PC-9 (cell line): ENCODE measurements at regions not wholly inside any gene's neighbourhood (a gene's known extent, or its start where the extent isn't known, plus 50 kb on each side); places are given as distances from the start of the nearest gene placed in this dataset.

Experiments
- BruUV-seq: library from RNA; stranded (reverse); fragments of 400-500 nt; replicated peaks from 2 replicates; lab custom pipeline; 2021; lab: Mats Ljungman, UMichigan
- CTCF ChIA-PET: fragments of 300-600 bp; sonication (Branson Sonifier 250); formaldehyde crosslinking; loops from one replicate; lab custom pipeline; 2022; ENCODE audit warnings: antibody characterized with exemption; lab: Charles Lee
- POLR2A ChIA-PET: fragments of 300-600 bp; sonication (Branson Sonifier 250); formaldehyde crosslinking; loops from one replicate; lab custom pipeline; 2022; ENCODE audit warnings: antibody characterized with exemption; ENCODE audit not compliant: unreplicated experiment; lab: Charles Lee
- DNase-seq, 2 experiments: peaks; one replicate each; pipeline versions ENCODE4 v3.0.0 to v3.0.0-alpha.2; 2015 to 2022; ENCODE audit warnings: mixed read lengths in 1 of 2
- H2AFZ ChIP-seq: fragments of 200-600 bp; sonication (generic); 2 replicates; pipeline ENCODE4 v1.8.1; 2017; ENCODE audit warnings: antibody characterized with exemption
- H3F3A ChIP-seq: fragments of 200-600 bp; sonication (generic); 2 replicates; pipeline ENCODE4 v1.8.1; 2017; ENCODE audit warnings: antibody characterized with exemption, mild to moderate bottlenecking, low read depth; ENCODE audit not compliant: insufficient read depth
- H3K27ac ChIP-seq: fragments of 200-600 bp; sonication (generic); 2 replicates; pipeline ENCODE4 v1.6.1; 2016; ENCODE audit warnings: mixed run types
- H3K27me3 ChIP-seq: fragments of 200-600 bp; sonication (generic); 2 replicates; pipeline ENCODE4 v1.6.1; 2016; ENCODE audit warnings: low read depth, mixed run types; ENCODE audit not compliant: insufficient read depth
- H3K36me3 ChIP-seq: fragments of 200-600 bp; sonication (generic); 2 replicates; pipeline ENCODE4 v1.6.1; 2016; ENCODE audit warnings: low read depth, mixed run types
- H3K4me1 ChIP-seq: fragments of 200-600 bp; sonication (generic); replicated peaks from 2 replicates; pipeline ENCODE4 v1.6.1; 2016; ENCODE audit warnings: mixed run types; ENCODE audit not compliant: insufficient read depth
- H3K4me2 ChIP-seq: fragments of 200-600 bp; sonication (generic); 2 replicates; pipeline ENCODE4 v1.6.1; 2017; ENCODE audit warnings: mixed run types
- H3K4me3 ChIP-seq: fragments of 200-600 bp; sonication (generic); 2 replicates; pipeline ENCODE4 v1.6.1; 2016; ENCODE audit warnings: mixed run types
- H3K79me2 ChIP-seq: fragments of 200-600 bp; sonication (generic); 2 replicates; pipeline ENCODE4 v1.6.1; 2017; ENCODE audit warnings: low read depth, mixed run types
- H3K9me2 ChIP-seq: fragments of 200-600 bp; sonication (generic); 2 replicates; pipeline ENCODE4 v1.8.1; 2017; ENCODE audit warnings: mild to moderate bottlenecking; ENCODE audit not compliant: insufficient read depth
- H3K9me3 ChIP-seq: fragments of 200-600 bp; sonication (generic); 2 replicates; pipeline ENCODE4 v1.8.1; 2016; ENCODE audit warnings: low read depth; ENCODE audit not compliant: insufficient read depth
- H4K20me1 ChIP-seq: fragments of 200-600 bp; sonication (generic); 2 replicates; pipeline ENCODE4 v1.8.1; 2017; ENCODE audit not compliant: insufficient read depth
- EZH2 ChIP-seq: fragments of 200-600 bp; sonication (generic); IDR thresholded peaks from 2 replicates; pipeline ENCODE4 v1.8.0; 2017; ENCODE audit warnings: antibody characterized with exemption, low read depth
- intact Hi-C: fragments of 100-400 bp; cut with micrococcal nuclease; formaldehyde crosslinking; loops from one replicate; pipeline ENCODE4 v1.10.0; 2022; ENCODE audit not compliant: unreplicated experiment
- TF ChIP-seq, protein P1 (sequence below): fragments of 200-600 bp; sonication (generic); conservative IDR thresholded peaks from 2 replicates; pipeline ENCODE4 v1.6.1; 2017; ENCODE audit warnings: mixed run types, antibody characterized with exemption, mild to moderate bottlenecking, moderate library complexity

DNA sequence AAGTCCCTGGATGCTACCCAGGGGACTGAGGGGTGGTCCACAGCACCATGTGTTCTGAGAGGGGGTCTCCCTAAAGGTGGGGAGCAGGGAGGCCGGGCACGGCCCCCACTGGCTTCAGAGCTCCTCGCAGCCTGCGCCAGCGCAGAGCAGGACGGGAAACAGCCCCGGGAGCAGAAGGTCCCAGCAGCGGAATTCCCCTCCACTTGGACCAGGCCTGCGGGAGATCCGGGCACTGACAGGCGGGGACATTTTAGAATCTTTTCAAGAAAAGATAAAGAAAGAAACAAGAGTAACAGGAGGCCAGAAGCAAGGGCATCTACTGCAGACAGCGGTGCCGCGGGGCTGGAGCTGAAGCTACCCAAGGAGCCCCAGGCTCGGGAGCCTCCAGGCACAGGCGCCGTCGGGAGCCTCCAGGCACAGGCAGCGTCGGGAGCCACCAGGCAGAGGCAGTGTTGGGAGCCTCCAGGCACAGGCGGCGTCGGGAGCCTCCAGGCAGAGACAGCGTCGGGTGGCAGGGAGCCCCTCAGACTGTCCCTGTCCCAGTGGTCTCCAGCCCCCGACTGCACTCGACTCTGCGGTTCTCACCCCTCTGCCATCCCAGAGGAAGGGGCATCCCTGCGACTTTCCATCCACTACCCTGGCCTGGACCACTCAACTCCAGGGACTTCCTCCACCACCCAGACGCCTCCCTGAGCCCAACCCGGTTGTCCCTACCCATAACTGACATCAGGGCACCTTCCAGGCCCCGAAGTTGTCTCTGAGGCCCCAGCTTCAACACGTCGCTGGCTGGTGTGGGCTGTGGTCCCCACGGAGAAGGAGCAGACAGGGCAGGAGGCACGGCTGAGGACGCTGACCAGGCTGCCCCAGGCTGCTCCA, 211.1 kb downstream of the BRD1 start:
- no peaks in the 10 kb centered on the region for H3K36me3 ChIP-seq
- no peak overlapping the region for H2AFZ ChIP-seq
- BruUV-seq, result no TSS peak
- H3K79me2 ChIP-seq, result no peaks in the 10 kb centered on the region
- H4K20me1 ChIP-seq, result peaks cover 14% of the 10 kb centered on the region; the same call in 1 of the 2 replicates
- no peaks in the 10 kb centered on the region for H3F3A ChIP-seq
- CTCF ChIA-PET, result no interaction called here
- no peak overlapping the region for H3K27ac ChIP-seq
- H3K4me3 ChIP-seq, result no peak overlapping the region
- H3K4me1 ChIP-seq, result no peaks in the 10 kb centered on the region
- intact Hi-C loops, result no loop called here
- POLR2A ChIA-PET, result no interaction called here
- H3K9me3 ChIP-seq, result no peaks in the 10 kb centered on the region
- peaks cover 88% of the 10 kb centered on the region for H3K27me3 ChIP-seq
- no peaks in the 10 kb centered on the region for H3K9me2 ChIP-seq
- H3K4me2 ChIP-seq, result no peak overlapping the region
- DNase-seq, result no peak
- no peak for TF ChIP-seq EZH2
- TF ChIP-seq, protein P1, sequence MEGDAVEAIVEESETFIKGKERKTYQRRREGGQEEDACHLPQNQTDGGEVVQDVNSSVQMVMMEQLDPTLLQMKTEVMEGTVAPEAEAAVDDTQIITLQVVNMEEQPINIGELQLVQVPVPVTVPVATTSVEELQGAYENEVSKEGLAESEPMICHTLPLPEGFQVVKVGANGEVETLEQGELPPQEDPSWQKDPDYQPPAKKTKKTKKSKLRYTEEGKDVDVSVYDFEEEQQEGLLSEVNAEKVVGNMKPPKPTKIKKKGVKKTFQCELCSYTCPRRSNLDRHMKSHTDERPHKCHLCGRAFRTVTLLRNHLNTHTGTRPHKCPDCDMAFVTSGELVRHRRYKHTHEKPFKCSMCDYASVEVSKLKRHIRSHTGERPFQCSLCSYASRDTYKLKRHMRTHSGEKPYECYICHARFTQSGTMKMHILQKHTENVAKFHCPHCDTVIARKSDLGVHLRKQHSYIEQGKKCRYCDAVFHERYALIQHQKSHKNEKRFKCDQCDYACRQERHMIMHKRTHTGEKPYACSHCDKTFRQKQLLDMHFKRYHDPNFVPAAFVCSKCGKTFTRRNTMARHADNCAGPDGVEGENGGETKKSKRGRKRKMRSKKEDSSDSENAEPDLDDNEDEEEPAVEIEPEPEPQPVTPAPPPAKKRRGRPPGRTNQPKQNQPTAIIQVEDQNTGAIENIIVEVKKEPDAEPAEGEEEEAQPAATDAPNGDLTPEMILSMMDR, result no peak

DNA sequence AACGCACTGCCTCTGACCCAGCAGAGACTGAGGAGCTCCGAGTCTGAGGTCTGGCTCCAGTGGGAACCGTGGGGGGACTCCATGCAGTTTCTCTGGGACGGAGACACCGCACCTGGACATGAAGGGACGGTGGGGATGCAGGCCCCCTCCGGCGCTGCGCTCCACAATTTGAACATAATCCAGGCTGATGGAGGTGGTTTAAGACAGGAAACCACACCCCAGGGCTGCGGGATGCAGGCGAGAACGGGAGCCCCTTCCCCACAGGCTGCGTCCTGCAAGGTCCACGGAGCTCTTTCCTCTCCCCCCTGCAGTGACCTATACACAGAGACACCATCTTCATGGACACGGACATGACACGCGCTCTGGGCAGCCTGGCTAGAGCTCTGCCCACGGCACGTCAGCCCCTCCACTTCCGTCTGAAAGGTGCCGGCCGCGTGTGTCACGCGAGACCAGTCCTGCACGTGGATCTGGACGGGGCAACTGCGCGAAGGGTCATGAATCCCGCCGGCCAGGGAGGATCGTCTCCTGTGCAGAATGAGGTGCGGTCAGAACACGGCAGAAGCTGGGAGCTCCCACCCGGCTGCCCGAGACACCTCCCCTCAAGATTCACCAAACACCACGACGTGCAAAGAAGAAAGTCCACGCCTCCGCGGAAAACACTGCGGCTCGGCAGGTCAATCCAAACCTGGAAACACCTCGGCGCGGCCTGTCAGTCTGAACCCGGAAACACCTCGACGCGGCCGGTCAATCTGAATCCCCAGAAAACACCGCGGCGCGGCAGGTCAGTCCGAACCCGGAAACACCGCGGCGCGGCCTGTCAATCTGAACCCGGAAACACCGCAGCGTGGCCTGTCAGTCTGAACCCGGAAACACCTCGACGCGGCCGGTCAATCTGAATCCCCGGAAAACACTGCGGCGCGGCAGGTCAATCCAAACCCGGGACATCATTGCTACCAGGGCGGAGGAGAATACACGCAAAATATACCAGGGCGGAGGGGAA, 212.4 kb downstream of the BRD1 start:
- POLR2A ChIA-PET, result no interaction called here
- no peak overlapping the region for H3K4me2 ChIP-seq
- no peaks in the 10 kb centered on the region for H3K9me3 ChIP-seq
- H3K27ac ChIP-seq, result no peak overlapping the region
- H3K9me2 ChIP-seq, result no peaks in the 10 kb centered on the region
- BruUV-seq, result no TSS peak
- peaks cover 78% of the 10 kb centered on the region for H3K27me3 ChIP-seq
- peaks cover 5% of the 10 kb centered on the region; the same call in 1 of the 2 replicates for H4K20me1 ChIP-seq
- H3K36me3 ChIP-seq, result no peaks in the 10 kb centered on the region
- peaks cover 8% of the 10 kb centered on the region; the same call in 1 of the 2 replicates for H3F3A ChIP-seq
- CTCF ChIA-PET, result no interaction called here
- no peak overlapping the region for H3K4me3 ChIP-seq
- DNase-seq, result no peak
- no peaks in the 10 kb centered on the region for H3K4me1 ChIP-seq
- TF ChIP-seq, protein P1, result no peak
- no peak for TF ChIP-seq EZH2
- no peaks in the 10 kb centered on the region for H3K79me2 ChIP-seq
- intact Hi-C loops, result no loop called here
- H2AFZ ChIP-seq, result no peak overlapping the region

DNA sequence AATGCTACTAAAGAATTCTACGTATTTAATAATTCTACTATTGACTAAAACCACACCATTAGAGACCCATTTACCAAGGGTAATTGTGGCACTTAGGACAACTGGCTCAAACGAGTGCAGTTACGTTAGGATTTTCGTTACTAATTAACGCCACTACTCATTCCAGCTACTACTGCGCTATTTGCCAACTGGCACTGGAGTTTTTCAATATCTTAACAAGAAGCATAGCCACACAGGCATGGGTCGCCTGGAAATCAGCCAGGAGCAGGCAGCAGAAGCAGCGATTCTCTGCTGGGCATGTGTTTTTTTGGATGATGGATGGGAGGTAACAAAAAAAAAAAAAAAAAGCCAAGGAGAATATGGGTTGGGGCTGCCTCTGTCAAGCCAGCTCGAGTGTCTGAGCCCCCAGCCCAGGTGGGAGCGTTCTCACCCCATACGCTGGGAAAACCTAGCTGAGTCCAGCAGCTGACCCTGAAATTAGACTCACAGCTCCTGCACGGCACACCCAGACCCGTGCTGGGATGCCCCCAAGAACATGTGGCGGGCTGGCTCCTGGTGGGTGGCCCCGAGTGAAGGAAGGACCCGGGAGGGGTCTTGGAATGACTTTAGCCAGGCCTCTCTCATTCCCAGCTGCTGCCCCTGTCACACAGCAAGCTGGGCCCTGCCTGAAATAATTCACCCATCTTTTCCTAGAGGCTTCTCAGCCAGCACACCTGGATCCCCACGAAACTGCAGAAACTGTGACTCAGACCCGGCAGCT, 214.0 kb downstream of the BRD1 start:
- no peaks in the 10 kb centered on the region for H3K79me2 ChIP-seq
- H3K9me3 ChIP-seq, result no peaks in the 10 kb centered on the region
- peaks cover 9% of the 10 kb centered on the region; the same call in 1 of the 2 replicates for H3F3A ChIP-seq
- H2AFZ ChIP-seq, result no peak overlapping the region
- TF ChIP-seq, protein P1, result no peak
- TF ChIP-seq EZH2, result no peak
- H3K36me3 ChIP-seq, result no peaks in the 10 kb centered on the region
- H3K4me1 ChIP-seq, result no peaks in the 10 kb centered on the region
- no TSS peak for BruUV-seq
- intact Hi-C loops, result no loop called here
- no peak for DNase-seq
- H3K4me2 ChIP-seq, result no peak overlapping the region
- POLR2A ChIA-PET, result no interaction called here
- H3K9me2 ChIP-seq, result no peaks in the 10 kb centered on the region
- H3K4me3 ChIP-seq, result no peak overlapping the region
- H3K27me3 ChIP-seq, result peaks cover 77% of the 10 kb centered on the region
- peaks cover 4% of the 10 kb centered on the region; the same call in 1 of the 2 replicates for H4K20me1 ChIP-seq
- CTCF ChIA-PET, result no interaction called here
- no peak overlapping the region for H3K27ac ChIP-seq
